CD4-positive, alpha-beta T cell (primary cell): ENCODE measurements at regions not wholly inside any gene's neighbourhood (a gene's known extent, or its start where the extent isn't known, plus 50 kb on each side); places are given as distances from the start of the nearest gene placed in this dataset.

ENCODE experiments used
- ATAC-seq: fragments of 200-7000 bp; cut with Tn5 transposase; one replicate; pipeline ENCODE4 v1.10.0; 2022; ENCODE audit warnings: mild to moderate bottlenecking; ENCODE audit not compliant: poor library complexity
- CTCF ChIA-PET: fragments of 350-600 bp; sonication (Branson Sonifier 250); formaldehyde crosslinking; loops from one replicate; lab custom pipeline; 2021; ENCODE audit warnings: antibody characterized with exemption, inconsistent platforms; lab: Charles Lee
- POLR2A ChIA-PET: fragments of 350-600 bp; sonication (Branson Sonifier 250); formaldehyde crosslinking; loops from one replicate; lab custom pipeline; 2021; ENCODE audit warnings: antibody characterized with exemption, inconsistent platforms; lab: Charles Lee
- DNase-seq, 14 experiments: peaks; one replicate each; pipeline ENCODE4 v3.0.0-alpha.2; 2013 to 2020; ENCODE audit warnings: mixed read lengths in 2 of 14
- H3K27ac ChIP-seq, 2 donors: one replicate each; pipeline versions ENCODE4 v1.5.1 to v1.7.0; 2013; ENCODE audit warnings: low read length in 2 of 2, low read depth in 1 of 2, mild to moderate bottlenecking in 1 of 2
- H3K27me3 ChIP-seq, 2 experiments: 1 replicate in 1 of 2; 2 replicates in 1 of 2; pipeline versions ENCODE4 v1.6.1 to v1.7.0; 2013; ENCODE audit warnings: low read length in 2 of 2, control low read depth in 1 of 2, mild to moderate bottlenecking in 1 of 2, moderate library complexity in 1 of 2; ENCODE audit not compliant: insufficient read depth in 2 of 2, control insufficient read depth in 1 of 2
- H3K36me3 ChIP-seq: one replicate; pipeline ENCODE4 v1.6.1; 2013; ENCODE audit warnings: low read length, control low read depth; ENCODE audit not compliant: insufficient read depth
- H3K4me1 ChIP-seq: one replicate; pipeline ENCODE4 v1.6.1; 2013; ENCODE audit warnings: low read length, control low read depth; ENCODE audit not compliant: insufficient read depth
- H3K4me3 ChIP-seq: one replicate; pipeline ENCODE4 v1.5.1; 2013; ENCODE audit warnings: mild to moderate bottlenecking, low read length, moderate library complexity
- H3K9me3 ChIP-seq, 2 experiments: 1 replicate in 1 of 2; 2 replicates in 1 of 2; pipeline versions ENCODE4 v1.6.1 to v1.7.0; 2013; ENCODE audit warnings: low read length in 2 of 2, mild to moderate bottlenecking in 2 of 2, control low read depth in 1 of 2, moderate library complexity in 1 of 2; ENCODE audit not compliant: control insufficient read depth in 1 of 2, insufficient read depth in 1 of 2
- H3K27ac Mint-ChIP-seq: one replicate; pipeline ENCODE4 v1.8.0; 2020; ENCODE audit warnings: mixed read lengths
- H3K27me3 Mint-ChIP-seq: one replicate; pipeline ENCODE4 v1.8.0; 2021; ENCODE audit warnings: mixed read lengths
- H3K36me3 Mint-ChIP-seq: one replicate; pipeline ENCODE4 v1.8.0; 2021; ENCODE audit warnings: low read depth, mixed read lengths
- H3K4me1 Mint-ChIP-seq: one replicate; pipeline ENCODE4 v1.8.0; 2021; ENCODE audit warnings: low read depth, mixed read lengths
- H3K4me3 Mint-ChIP-seq: one replicate; pipeline ENCODE4 v1.8.0; 2020; ENCODE audit warnings: mild to moderate bottlenecking, mixed read lengths
- H3K9me3 Mint-ChIP-seq: one replicate; pipeline ENCODE4 v1.8.0; 2020; ENCODE audit warnings: mixed read lengths
- intact Hi-C, 2 experiments: fragments of 100-400 bp; cut with DNase I in 1 of 2; cut with micrococcal nuclease in 1 of 2; formaldehyde crosslinking; loops; one replicate each; pipeline versions ENCODE4 v1.15.1 to v1.9.0; 2023 to 2025; cut with DNase I, micrococcal nuclease
- TF ChIP-seq, protein P1 (sequence below): fragments of 200-600 bp; IDR thresholded peaks from one replicate; pipeline ENCODE4 v1.8.0; 2022; ENCODE audit warnings: antibody characterized with exemption, mild to moderate bottlenecking

DNA sequence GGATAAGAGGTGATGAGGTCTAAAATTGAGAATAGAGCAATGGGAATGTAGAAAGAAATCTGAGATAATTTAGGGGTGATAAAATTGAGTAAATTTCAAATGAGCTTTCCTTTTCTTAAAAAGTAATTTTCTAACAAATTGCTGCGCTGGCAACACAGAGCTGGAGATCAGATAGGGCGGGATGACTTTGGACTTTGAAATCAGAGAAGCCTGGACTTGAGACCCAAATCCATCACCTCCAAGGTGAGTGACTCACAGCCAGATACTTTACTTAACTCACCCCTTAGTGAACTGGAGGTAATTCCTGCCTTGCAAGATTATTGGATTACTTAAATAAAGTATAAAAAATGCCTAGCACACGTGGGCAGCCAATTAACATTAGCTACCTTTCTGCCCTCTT is 80.8 kb downstream of the P2RY1 start:
- ChIA-PET CTCF (no interaction called here), POLR2A (interaction anchor here (0.5 kb wide), 1 partner anchor 13 kb away, joined by 3 read pairs; no protein-coding TSS in a partner anchor)
- H3K4me1 Mint-ChIP-seq = no peaks in the 10 kb centered on the region

DNA sequence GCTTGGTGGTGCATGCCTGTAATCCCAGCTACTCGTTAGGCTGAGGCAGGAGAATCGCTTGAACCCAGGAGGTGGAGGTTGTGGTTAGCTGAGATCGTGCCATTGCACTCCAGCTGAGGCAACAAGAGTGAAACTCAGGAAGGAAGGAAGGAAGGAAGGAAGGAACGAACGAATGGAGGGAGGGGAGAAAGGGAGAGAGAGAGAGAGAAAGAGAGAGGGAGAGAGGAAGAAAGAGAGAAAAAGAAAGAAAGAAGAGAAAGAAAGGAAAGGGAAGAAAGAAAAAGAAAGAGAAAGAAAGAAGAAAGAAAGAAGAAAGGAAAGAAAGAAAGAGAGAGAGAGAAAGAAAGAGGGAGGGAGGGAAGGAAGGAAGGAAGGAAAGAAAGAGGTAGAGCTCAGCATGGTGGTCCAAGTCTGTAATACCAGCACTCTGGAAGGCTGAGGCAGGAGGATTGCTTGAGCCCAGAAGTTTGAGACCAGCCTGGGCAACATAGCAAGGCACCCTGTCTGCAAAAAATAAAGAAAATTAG is 81.9 kb downstream of the P2RY1 start:
- ATAC-seq = no peak
- Mint-ChIP-seq H3K4me3 (no peak overlapping the region), H3K27me3 (no peaks in the 10 kb centered on the region), H3K4me1 (no peaks in the 10 kb centered on the region), H3K27ac (no peak overlapping the region), H3K36me3 (no peaks in the 10 kb centered on the region), H3K9me3 (no peaks in the 10 kb centered on the region)
- H3K27ac ChIP-seq = no peak overlapping the region
- CTCF ChIA-PET = no interaction called here
- no peaks in the 10 kb centered on the region for H3K4me1 ChIP-seq
- H3K9me3 ChIP-seq = no peaks in the 10 kb centered on the region
- no peaks in the 10 kb centered on the region for H3K36me3 ChIP-seq
- no peak for DNase-seq
- intact Hi-C loops = no loop called here
- H3K4me3 ChIP-seq = no peak overlapping the region
- TF ChIP-seq, protein P1, sequence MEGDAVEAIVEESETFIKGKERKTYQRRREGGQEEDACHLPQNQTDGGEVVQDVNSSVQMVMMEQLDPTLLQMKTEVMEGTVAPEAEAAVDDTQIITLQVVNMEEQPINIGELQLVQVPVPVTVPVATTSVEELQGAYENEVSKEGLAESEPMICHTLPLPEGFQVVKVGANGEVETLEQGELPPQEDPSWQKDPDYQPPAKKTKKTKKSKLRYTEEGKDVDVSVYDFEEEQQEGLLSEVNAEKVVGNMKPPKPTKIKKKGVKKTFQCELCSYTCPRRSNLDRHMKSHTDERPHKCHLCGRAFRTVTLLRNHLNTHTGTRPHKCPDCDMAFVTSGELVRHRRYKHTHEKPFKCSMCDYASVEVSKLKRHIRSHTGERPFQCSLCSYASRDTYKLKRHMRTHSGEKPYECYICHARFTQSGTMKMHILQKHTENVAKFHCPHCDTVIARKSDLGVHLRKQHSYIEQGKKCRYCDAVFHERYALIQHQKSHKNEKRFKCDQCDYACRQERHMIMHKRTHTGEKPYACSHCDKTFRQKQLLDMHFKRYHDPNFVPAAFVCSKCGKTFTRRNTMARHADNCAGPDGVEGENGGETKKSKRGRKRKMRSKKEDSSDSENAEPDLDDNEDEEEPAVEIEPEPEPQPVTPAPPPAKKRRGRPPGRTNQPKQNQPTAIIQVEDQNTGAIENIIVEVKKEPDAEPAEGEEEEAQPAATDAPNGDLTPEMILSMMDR = no peak
- H3K27me3 ChIP-seq = no peaks in the 10 kb centered on the region
- POLR2A ChIA-PET = no interaction called here

More for the DNA sequence above, 80.8 kb downstream of the P2RY1 start:
- Mint-ChIP-seq H3K4me3 (no peak overlapping the region), H3K9me3 (no peaks in the 10 kb centered on the region), H3K36me3 (no peaks in the 10 kb centered on the region), H3K27ac (no peak overlapping the region), H3K27me3 (no peaks in the 10 kb centered on the region)
- H3K36me3 ChIP-seq = no peaks in the 10 kb centered on the region
- H3K4me1 ChIP-seq = no peaks in the 10 kb centered on the region
- ATAC-seq (no peak), DNase-seq (no peak)
- TF ChIP-seq, protein P1 = no peak
- intact Hi-C loops = no loop called here
- no peaks in the 10 kb centered on the region for H3K9me3 ChIP-seq
- no peaks in the 10 kb centered on the region for H3K27me3 ChIP-seq
- H3K4me3 ChIP-seq = no peak overlapping the region
- no peak overlapping the region for H3K27ac ChIP-seq

DNA sequence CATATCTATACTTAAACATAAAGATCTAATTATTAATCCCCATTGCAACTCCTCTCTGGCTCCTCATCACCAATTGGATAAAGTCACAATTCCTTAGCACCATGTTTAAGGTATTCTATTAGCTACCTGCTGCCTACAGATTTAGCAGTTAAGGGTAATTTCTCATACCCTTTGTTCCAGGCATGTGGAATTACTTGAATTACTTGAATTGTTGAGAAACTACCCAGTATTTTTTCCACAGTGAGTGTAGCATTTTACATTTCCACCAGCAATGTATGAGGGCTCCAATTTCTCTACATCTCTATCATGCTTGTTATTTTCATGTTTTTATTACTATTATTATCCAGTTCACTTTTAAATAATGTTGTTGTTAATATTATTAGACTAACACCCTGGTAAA is 86.4 kb downstream of the P2RY1 start:
- no peaks in the 10 kb centered on the region for H3K27me3 Mint-ChIP-seq
- Histone ChIP-seq H3K4me3 (no peak overlapping the region), H3K36me3 (no peaks in the 10 kb centered on the region), H3K27me3 (no peaks in the 10 kb centered on the region), H3K9me3 (no peaks in the 10 kb centered on the region), H3K4me1 (no peaks in the 10 kb centered on the region), H3K27ac (no peak overlapping the region)
- no peaks in the 10 kb centered on the region for H3K36me3 Mint-ChIP-seq
- POLR2A ChIA-PET = no interaction called here
- no peak for ATAC-seq
- no peak overlapping the region for H3K27ac Mint-ChIP-seq
- H3K4me1 Mint-ChIP-seq = no peaks in the 10 kb centered on the region
- no peak overlapping the region for H3K4me3 Mint-ChIP-seq
- H3K9me3 Mint-ChIP-seq = no peaks in the 10 kb centered on the region
- intact Hi-C loops = no loop called here
- CTCF ChIA-PET = no interaction called here
- TF ChIP-seq, protein P1 = no peak
- DNase-seq = no peak
